NCI-H1048 (cell line): ENCODE measurements at regions not wholly inside any gene's neighbourhood (a gene's known extent, or its start where the extent isn't known, plus 50 kb on each side); places are given as distances from the start of the nearest gene placed in this dataset.
"Not testable (repeated sequence)": the region's sequence is repeated elsewhere in the genome, so short reads cannot be mapped to it uniquely, and the experiment has no call there.

Experiments used
- DNase-seq: peaks from one replicate; lab custom pipeline; 2025; lab: John Stamatoyannopoulos, UW

- DNase-seq: no peak
Measured at GRCh38 chr22:44575381-44576268, 77.6 kb upstream of the RTL6 start.

GRCh38 chr22:44574640-44575380 lies 76.8 kb upstream of the RTL6 start:
- DNase-seq: no peak

GRCh38 chr22:44574057-44574639 lies 76.1 kb upstream of the RTL6 start:
- DNase-seq: no peak

GRCh38 chr22:44573451-44573850 lies 75.4 kb upstream of the RTL6 start:
- DNase-seq: no peak

- DNase-seq: no peak
Measured at GRCh38 chr22:44572414-44573207, 74.6 kb upstream of the RTL6 start.

- DNase-seq: no peak
Measured at GRCh38 chr22:44571566-44572413, 73.8 kb upstream of the RTL6 start.

GRCh38 chr22:44570476-44571445 lies 72.7 kb upstream of the RTL6 start:
- DNase-seq: no peak

GRCh38 chr22:44569561-44569991 lies 71.5 kb upstream of the RTL6 start:
- no peak for DNase-seq

GRCh38 chr22:44567846-44568493 lies 69.9 kb upstream of the RTL6 start:
- DNase-seq: no peak

- DNase-seq: not testable (repeated sequence)
Measured at GRCh38 chr22:44567378-44567841, 69.4 kb upstream of the RTL6 start.

- DNase-seq: no peak
Measured at GRCh38 chr22:44566911-44567310, 68.9 kb upstream of the RTL6 start.

- DNase-seq: not testable (repeated sequence)
Measured at GRCh38 chr22:44562651-44563050, 64.6 kb upstream of the RTL6 start.

GRCh38 chr22:44561139-44561840 lies 63.3 kb upstream of the RTL6 start:
- no peak for DNase-seq

- not testable (repeated sequence) for DNase-seq
Measured at GRCh38 chr22:44558671-44559070, 60.6 kb upstream of the RTL6 start.

GRCh38 chr22:44557872-44558271 lies 59.8 kb upstream of the RTL6 start:
- not testable (repeated sequence) for DNase-seq

GRCh38 chr22:44557064-44557748 lies 59.2 kb upstream of the RTL6 start:
- DNase-seq: no peak

GRCh38 chr22:44555597-44555996 lies 57.6 kb upstream of the RTL6 start:
- no peak for DNase-seq

- DNase-seq: no peak
Measured at GRCh38 chr22:44555046-44555445, 57.0 kb upstream of the RTL6 start.
